GM19324 (cell line): ENCODE measurements at regions not wholly inside any gene's neighbourhood (a gene's known extent, or its start where the extent isn't known, plus 50 kb on each side); places are given as distances from the start of the nearest gene placed in this dataset.
"Not testable (repeated sequence)": the region's sequence is repeated elsewhere in the genome, so short reads cannot be mapped to it uniquely, and the experiment has no call there.

Experiments
- ATAC-seq: cut with Tn5 transposase; IDR thresholded peaks from one replicate; pipeline ENCODE4 v1.9.1; 2021; ENCODE audit warnings: mild to moderate bottlenecking, moderate library complexity; ENCODE audit not compliant: unreplicated experiment, low FRiP score

GRCh38 chr3:195669310-195669709, 51.5 kb upstream of the MUC20 start:
- ATAC-seq = not testable (repeated sequence)

- not testable (repeated sequence) for ATAC-seq
These were observed 52.5 kb upstream of the MUC20 start for GRCh38 chr3:195668131-195668766.

- not testable (repeated sequence) for ATAC-seq
These were observed 55.5 kb upstream of the MUC20 start for GRCh38 chr3:195665311-195665710.

- not testable (repeated sequence) for ATAC-seq
These were observed 56.6 kb upstream of the MUC20 start for GRCh38 chr3:195664131-195664530.

GRCh38 chr3:195659136-195659533, 61.6 kb upstream of the MUC20 start:
- ATAC-seq = not testable (repeated sequence)

- ATAC-seq = peak; percentile 38
These were observed 62.2 kb upstream of the MUC20 start for GRCh38 chr3:195658381-195659135.

GRCh38 chr3:195657475-195658372, 63.1 kb upstream of the MUC20 start:
- peak; percentile 88 for ATAC-seq

- not testable (repeated sequence) for ATAC-seq
These were observed 64.7 kb upstream of the MUC20 start for GRCh38 chr3:195656091-195656490.

GRCh38 chr3:195654746-195655145, 66.0 kb upstream of the MUC20 start:
- ATAC-seq = not testable (repeated sequence)

GRCh38 chr3:195654138-195654537, 66.6 kb upstream of the MUC20 start:
- ATAC-seq = not testable (repeated sequence)

- ATAC-seq = not testable (repeated sequence)
These were observed 67.1 kb upstream of the MUC20 start for GRCh38 chr3:195653641-195654040.

- ATAC-seq = not testable (repeated sequence)
These were observed 64.4 kb upstream of the APOD start for GRCh38 chr3:195647912-195648702.

GRCh38 chr3:195645872-195646271, 62.1 kb upstream of the APOD start:
- ATAC-seq = not testable (repeated sequence)

- not testable (repeated sequence) for ATAC-seq
These were observed 59.5 kb upstream of the APOD start for GRCh38 chr3:195643245-195643644.

GRCh38 chr3:195642311-195642710, 58.6 kb upstream of the APOD start:
- ATAC-seq = not testable (repeated sequence)

GRCh38 chr3:195638456-195638855, 54.7 kb upstream of the APOD start:
- ATAC-seq = not testable (repeated sequence)

- not testable (repeated sequence) for ATAC-seq
These were observed 53.9 kb upstream of the APOD start for GRCh38 chr3:195637473-195638233.

- ATAC-seq = not testable (repeated sequence)
These were observed 53.3 kb upstream of the APOD start for GRCh38 chr3:195637011-195637410.
